GM06990 (cell line): ENCODE measurements at regions not wholly inside any gene's neighbourhood (a gene's known extent, or its start where the extent isn't known, plus 50 kb on each side); places are given as distances from the start of the nearest gene placed in this dataset.
A peak's percentile ranks its signal among the peaks of the same experiment; 100 is the strongest.

Experiments used
- DNase-seq: peaks from one replicate; pipeline ENCODE4 v3.0.0-alpha.2; 2011; ENCODE audit not compliant: insufficient read length; ENCODE audit errors: extremely low read depth
- H3K27me3 ChIP-seq: replicated peaks from 2 replicates; pipeline ENCODE4 v1.6.0; 2011; ENCODE audit warnings: low read length; ENCODE audit not compliant: control insufficient read depth, insufficient read depth
- H3K36me3 ChIP-seq: 2 replicates; pipeline ENCODE4 v1.5.1; 2011; ENCODE audit warnings: low read length; ENCODE audit not compliant: control insufficient read depth, insufficient read depth
- H3K4me3 ChIP-seq: replicated peaks from 2 replicates; pipeline ENCODE4 v1.5.1; 2011; ENCODE audit warnings: low read depth, mild to moderate bottlenecking, control low read depth, low read length
- CTCF ChIP-seq: IDR thresholded peaks from 2 replicates; pipeline ENCODE4 v1.5.1; 2011; ENCODE audit warnings: low read length, control low read depth, mild to moderate bottlenecking, inconsistent platforms; ENCODE audit not compliant: insufficient read depth, poor library complexity, severe bottlenecking

- no peak for DNase-seq
- peak; percentile 35 for TF ChIP-seq CTCF
- no peaks in the 10 kb centered on the region for H3K27me3 ChIP-seq
- no peaks in the 10 kb centered on the region for H3K36me3 ChIP-seq
- H3K4me3 ChIP-seq: no peak overlapping the region
Observed at GRCh38 chr5:15995341-15996052, 184.1 kb downstream of the MARCHF11 start.

GRCh38 chr5:15993919-15994318, 185.7 kb downstream of the MARCHF11 start:
- Histone ChIP-seq H3K36me3 (no peaks in the 10 kb centered on the region), H3K4me3 (no peak overlapping the region), H3K27me3 (no peaks in the 10 kb centered on the region)
- TF ChIP-seq CTCF: no peak
- DNase-seq: no peak

- no peaks in the 10 kb centered on the region for H3K27me3 ChIP-seq
- no peaks in the 10 kb centered on the region for H3K36me3 ChIP-seq
- no peak overlapping the region for H3K4me3 ChIP-seq
- DNase-seq: no peak
- no peak for TF ChIP-seq CTCF
Observed at GRCh38 chr5:15993334-15993733, 186.3 kb downstream of the MARCHF11 start.

- DNase-seq: no peak
- no peak for TF ChIP-seq CTCF
- Histone ChIP-seq H3K4me3 (no peak overlapping the region), H3K27me3 (no peaks in the 10 kb centered on the region), H3K36me3 (no peaks in the 10 kb centered on the region)
Observed at GRCh38 chr5:15992918-15993317, 186.7 kb downstream of the MARCHF11 start.

- TF ChIP-seq CTCF: no peak
- no peak overlapping the region for H3K4me3 ChIP-seq
Observed at GRCh38 chr5:15991586-15991985, 188.0 kb downstream of the MARCHF11 start.

More at GRCh38 chr5:15991586-15991985, 188.0 kb downstream of the MARCHF11 start:
- DNase-seq: no peak
- H3K36me3 ChIP-seq: no peaks in the 10 kb centered on the region
- no peaks in the 10 kb centered on the region for H3K27me3 ChIP-seq
